H9 (cell line): ENCODE measurements at regions not wholly inside any gene's neighbourhood (a gene's known extent, or its start where the extent isn't known, plus 50 kb on each side); places are given as distances from the start of the nearest gene placed in this dataset.

Source experiments
- DNase-seq: peaks from one replicate; pipeline ENCODE4 v3.0.0-alpha.2; 2017
- H2AFZ ChIP-seq: one replicate; pipeline ENCODE4 v1.6.1; 2013; ENCODE audit warnings: mild to moderate bottlenecking, low read length, control low read depth, moderate library complexity
- H2AK5ac ChIP-seq: 2 replicates; pipeline ENCODE4 v1.6.1; 2013; ENCODE audit warnings: low read length, control low read depth, mixed read lengths; ENCODE audit not compliant: insufficient read length
- H2BK120ac ChIP-seq: one replicate; pipeline ENCODE4 v1.6.1; 2013; ENCODE audit warnings: low read depth, mild to moderate bottlenecking, low read length, control low read depth, inconsistent platforms; ENCODE audit not compliant: poor library complexity, severe bottlenecking
- H2BK12ac ChIP-seq: 2 replicates; pipeline ENCODE4 v1.6.1; 2013; ENCODE audit warnings: low read length, control low read depth, mixed read lengths, low read depth; ENCODE audit not compliant: insufficient read length
- H2BK15ac ChIP-seq: 2 replicates; pipeline ENCODE4 v1.6.1; 2013; ENCODE audit warnings: low read depth, low read length, control low read depth
- H2BK20ac ChIP-seq: one replicate; pipeline ENCODE4 v1.6.1; 2013; ENCODE audit warnings: low read depth, mild to moderate bottlenecking, low read length, control low read depth, inconsistent platforms; ENCODE audit not compliant: poor library complexity, severe bottlenecking
- H2BK5ac ChIP-seq: 2 replicates; pipeline ENCODE4 v1.6.1; 2013; ENCODE audit warnings: low read length, control low read depth, mixed read lengths; ENCODE audit not compliant: insufficient read length
- H3K14ac ChIP-seq: 2 replicates; pipeline ENCODE4 v1.6.1; 2013; ENCODE audit warnings: low read length, control low read depth; ENCODE audit not compliant: insufficient read depth
- H3K18ac ChIP-seq: 2 replicates; pipeline ENCODE4 v1.6.1; 2013; ENCODE audit warnings: low read depth, mild to moderate bottlenecking, mixed read lengths, low read length, control low read depth; ENCODE audit not compliant: insufficient read length
- H3K23ac ChIP-seq: 2 replicates; pipeline ENCODE4 v1.6.1; 2013; ENCODE audit warnings: low read length, control low read depth, mixed read lengths, low read depth; ENCODE audit not compliant: insufficient read length
- H3K23me2 ChIP-seq: 2 replicates; pipeline ENCODE4 v1.6.1; 2013; ENCODE audit warnings: low read depth, mild to moderate bottlenecking, mixed read lengths, low read length, control low read depth; ENCODE audit not compliant: insufficient read length, poor library complexity, severe bottlenecking
- H3K27ac ChIP-seq: 2 replicates; pipeline ENCODE4 v1.5.1; 2013; ENCODE audit warnings: low read length, control low read depth, mixed read lengths, low read depth; ENCODE audit not compliant: insufficient read length
- H3K27me3 ChIP-seq: 2 replicates; pipeline ENCODE4 v1.6.1; 2013; ENCODE audit warnings: low read length, control low read depth, inconsistent platforms; ENCODE audit not compliant: insufficient read depth
- H3K4ac ChIP-seq: 2 replicates; pipeline ENCODE4 v1.6.1; 2013; ENCODE audit warnings: low read depth, mild to moderate bottlenecking, control low read depth, inconsistent platforms, low read length, moderate library complexity
- H3K4me1 ChIP-seq: 2 replicates; pipeline ENCODE4 v1.6.1; 2013; ENCODE audit warnings: low read length, control low read depth, inconsistent platforms; ENCODE audit not compliant: insufficient read depth
- H3K4me2 ChIP-seq: 2 replicates; pipeline ENCODE4 v1.6.1; 2013; ENCODE audit warnings: low read length, control low read depth, mixed read lengths; ENCODE audit not compliant: insufficient read length, insufficient read depth
- H3K56ac ChIP-seq: 2 replicates; pipeline ENCODE4 v1.6.1; 2013; ENCODE audit warnings: low read depth, mild to moderate bottlenecking, mixed read lengths, low read length, control low read depth; ENCODE audit not compliant: insufficient read length
- H3K79me1 ChIP-seq: 2 replicates; pipeline ENCODE4 v1.6.1; 2013; ENCODE audit warnings: low read depth, mild to moderate bottlenecking, moderate library complexity, low read length, control low read depth, inconsistent platforms; ENCODE audit not compliant: insufficient read depth, poor library complexity, severe bottlenecking
- H3K79me2 ChIP-seq: 2 replicates; pipeline ENCODE4 v1.6.1; 2013; ENCODE audit warnings: low read length, control low read depth, inconsistent platforms; ENCODE audit not compliant: insufficient read depth
- H3K9ac ChIP-seq: 2 replicates; pipeline ENCODE4 v1.6.1; 2013; ENCODE audit warnings: low read length, control low read depth, mixed read lengths; ENCODE audit not compliant: insufficient read length; ENCODE audit errors: extremely low read depth
- H3K9me3 ChIP-seq: one replicate; pipeline ENCODE4 v1.6.1; 2013; ENCODE audit warnings: low read depth, low read length, inconsistent platforms; ENCODE audit not compliant: control insufficient read depth
- H3T11ph ChIP-seq: one replicate; pipeline ENCODE4 v1.6.1; 2013; ENCODE audit warnings: mild to moderate bottlenecking, low read length, control low read depth, inconsistent platforms
- H4K20me1 ChIP-seq: one replicate; pipeline ENCODE4 v1.6.1; 2013; ENCODE audit not compliant: control insufficient read depth, insufficient read length, insufficient read depth
- H4K5ac ChIP-seq: 2 replicates; pipeline ENCODE4 v1.6.1; 2013; ENCODE audit warnings: low read depth, mild to moderate bottlenecking, mixed read lengths, low read length, control low read depth; ENCODE audit not compliant: insufficient read length
- H4K8ac ChIP-seq: replicated peaks from 2 replicates; pipeline ENCODE4 v1.6.1; 2013; ENCODE audit warnings: low read length, control low read depth, mixed read lengths, low read depth; ENCODE audit not compliant: insufficient read length
- H4K91ac ChIP-seq: 2 replicates; pipeline ENCODE4 v1.6.1; 2013; ENCODE audit warnings: low read depth, mild to moderate bottlenecking, moderate library complexity, mixed read lengths, low read length, control low read depth; ENCODE audit not compliant: insufficient read length
- H3K27ac Mint-ChIP-seq, 3 experiments: 2 replicates in 2 of 3; 3 replicates in 1 of 3; pipeline ENCODE4 v1.8.0; 2020 to 2021; ENCODE audit warnings: mixed read lengths in 3 of 3, mild to moderate bottlenecking in 1 of 3, moderate library complexity in 1 of 3
- H3K27me3 Mint-ChIP-seq: 2 replicates; pipeline ENCODE4 v1.8.0; 2021; ENCODE audit warnings: low read depth, mild to moderate bottlenecking, moderate library complexity, mixed read lengths
- H3K36me3 Mint-ChIP-seq, 3 experiments: 2 replicates in 2 of 3; 3 replicates in 1 of 3; pipeline ENCODE4 v1.8.0; 2020 to 2021; ENCODE audit warnings: low read depth in 3 of 3, mixed read lengths in 3 of 3; ENCODE audit not compliant: insufficient read depth in 1 of 3
- H3K4me1 Mint-ChIP-seq, 2 experiments: 2 replicates each; pipeline ENCODE4 v1.8.0; 2020; ENCODE audit warnings: mixed read lengths in 2 of 2
- H3K4me3 Mint-ChIP-seq, 2 experiments: 2 replicates in 1 of 2; 3 replicates in 1 of 2; pipeline ENCODE4 v1.8.0; 2020 to 2021; ENCODE audit warnings: mild to moderate bottlenecking in 2 of 2, mixed read lengths in 2 of 2, moderate library complexity in 1 of 2
- H3K9me3 Mint-ChIP-seq, 2 experiments: 2 replicates in 1 of 2; 3 replicates in 1 of 2; pipeline ENCODE4 v1.8.0; 2020; ENCODE audit warnings: mild to moderate bottlenecking in 2 of 2, mixed read lengths in 2 of 2, moderate library complexity in 1 of 2
- CTCF ChIP-seq: fragments of 200-600 bp; sonication (generic); conservative IDR thresholded peaks from 3 replicates; pipeline ENCODE4 v1.8.0; 2021; ENCODE audit warnings: antibody characterized with exemption, mild to moderate bottlenecking
- WGBS: extraction: QIAGEN DNeasy Blood & Tissue Kit; methylation state at CpG from one replicate; pipeline ENCODE4 v1.1.7; 2013; ENCODE audit warnings: missing lambda C conversion rate, low lambda C conversion rate, mixed read lengths; ENCODE audit not compliant: insufficient read length; ENCODE audit errors: extremely low coverage; 5-methylcytosine and 5-hydroxymethylcytosine counted together

GRCh38 chr6:140388815-140389214, 1014.4 kb upstream of the CITED2 start:
- DNase-seq = no peak
- no peak overlapping the region for H3K9ac ChIP-seq
- Mint-ChIP-seq H3K36me3 (peaks cover 12 to 24% (median 22%) of the 10 kb centered on the region in 3 experiments), H3K27ac (no peak overlapping the region), H3K4me3 (no peak overlapping the region), H3K4me1 (no peaks in the 10 kb centered on the region), H3K9me3 (peaks cover 21 to 24% of the 10 kb centered on the region in 2 experiments), H3K27me3 (no peaks in the 10 kb centered on the region)
- no peak overlapping the region for H2BK15ac ChIP-seq
- no peak overlapping the region for H4K5ac ChIP-seq
- H4K8ac ChIP-seq = no peak overlapping the region
- no peak overlapping the region for H2BK5ac ChIP-seq
- H2BK20ac ChIP-seq = no peak overlapping the region
- no peaks in the 10 kb centered on the region for H3K79me1 ChIP-seq
- no CpG with 5 or more reads among the region's 1 CpG for WGBS
- no peak overlapping the region for H3T11ph ChIP-seq
- H3K9me3 ChIP-seq = peaks cover 14% of the 10 kb centered on the region
- no peaks in the 10 kb centered on the region for H3K23me2 ChIP-seq
- H3K18ac ChIP-seq = no peak overlapping the region
- no peak overlapping the region for H2BK12ac ChIP-seq
- no peak overlapping the region for H3K56ac ChIP-seq
- H3K27ac ChIP-seq = no peak overlapping the region
- H4K20me1 ChIP-seq = no peaks in the 10 kb centered on the region
- H2AFZ ChIP-seq = no peak overlapping the region
- H3K23ac ChIP-seq = no peak overlapping the region
- no peaks in the 10 kb centered on the region for H3K4me1 ChIP-seq
- no peak overlapping the region for H3K4me2 ChIP-seq
- no peak overlapping the region for H4K91ac ChIP-seq
- H3K4ac ChIP-seq = no peak overlapping the region
- H3K14ac ChIP-seq = no peak overlapping the region
- no peak overlapping the region for H2AK5ac ChIP-seq
- TF ChIP-seq CTCF = no peak
- H2BK120ac ChIP-seq = no peak overlapping the region
- H3K79me2 ChIP-seq = no peaks in the 10 kb centered on the region
- H3K27me3 ChIP-seq = no peaks in the 10 kb centered on the region
